ENCODE measurements at regions not wholly inside any gene's neighbourhood (a gene's known extent, or its start where the extent isn't known, plus 50 kb on each side); places are given as distances from the start of the nearest gene placed in this dataset.
"Not testable (repeated sequence)": the region's sequence is repeated elsewhere in the genome, so short reads cannot be mapped to it uniquely, and the experiment has no call there.

DNA sequence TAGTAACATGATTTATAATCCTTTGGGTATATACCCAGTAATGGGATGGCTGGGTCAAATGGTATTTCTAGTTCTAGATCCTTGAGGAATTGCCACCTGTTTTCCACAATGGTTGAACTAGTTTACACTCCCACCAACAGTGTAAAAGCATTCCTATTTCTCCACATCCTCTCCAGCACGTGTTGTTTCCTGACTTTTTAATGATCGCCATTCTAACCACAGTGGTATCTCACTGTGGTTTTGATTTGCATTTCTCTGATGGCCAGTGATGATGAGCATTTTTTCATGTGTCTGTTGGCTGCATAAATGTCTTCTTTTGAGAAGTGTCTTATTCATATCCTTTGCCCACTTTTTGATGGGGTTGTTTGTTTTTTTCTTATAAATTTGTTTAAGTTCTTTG lies 152.6 kb upstream of the PFN2 start:
- TF ChIP-seq, protein P1, sequence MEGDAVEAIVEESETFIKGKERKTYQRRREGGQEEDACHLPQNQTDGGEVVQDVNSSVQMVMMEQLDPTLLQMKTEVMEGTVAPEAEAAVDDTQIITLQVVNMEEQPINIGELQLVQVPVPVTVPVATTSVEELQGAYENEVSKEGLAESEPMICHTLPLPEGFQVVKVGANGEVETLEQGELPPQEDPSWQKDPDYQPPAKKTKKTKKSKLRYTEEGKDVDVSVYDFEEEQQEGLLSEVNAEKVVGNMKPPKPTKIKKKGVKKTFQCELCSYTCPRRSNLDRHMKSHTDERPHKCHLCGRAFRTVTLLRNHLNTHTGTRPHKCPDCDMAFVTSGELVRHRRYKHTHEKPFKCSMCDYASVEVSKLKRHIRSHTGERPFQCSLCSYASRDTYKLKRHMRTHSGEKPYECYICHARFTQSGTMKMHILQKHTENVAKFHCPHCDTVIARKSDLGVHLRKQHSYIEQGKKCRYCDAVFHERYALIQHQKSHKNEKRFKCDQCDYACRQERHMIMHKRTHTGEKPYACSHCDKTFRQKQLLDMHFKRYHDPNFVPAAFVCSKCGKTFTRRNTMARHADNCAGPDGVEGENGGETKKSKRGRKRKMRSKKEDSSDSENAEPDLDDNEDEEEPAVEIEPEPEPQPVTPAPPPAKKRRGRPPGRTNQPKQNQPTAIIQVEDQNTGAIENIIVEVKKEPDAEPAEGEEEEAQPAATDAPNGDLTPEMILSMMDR (IDR thresholded peaks at IDR 0.05) = not testable (repeated sequence)
- TF ChIP-seq POLR2A (IDR thresholded peaks at IDR 0.05) = not testable (repeated sequence)
